PC-3 (cell line): ENCODE measurements at regions not wholly inside any gene's neighbourhood (a gene's known extent, or its start where the extent isn't known, plus 50 kb on each side); places are given as distances from the start of the nearest gene placed in this dataset.

ENCODE experiments used
- ATAC-seq: fragments of 200-7000 bp; cut with Tn5 transposase; 2 replicates; pipeline ENCODE4 v1.9.1; 2020; ENCODE audit warnings: mild to moderate bottlenecking, moderate library complexity
- BruUV-seq: library from RNA; stranded (reverse); fragments of 400-500 nt; replicated peaks from 2 replicates; lab custom pipeline; 2021; lab: Mats Ljungman, UMichigan
- CTCF ChIA-PET: fragments of 300-600 bp; sonication (Branson Sonifier 250); formaldehyde crosslinking; loops from one replicate; lab custom pipeline; 2022; ENCODE audit warnings: antibody characterized with exemption; lab: Charles Lee
- POLR2A ChIA-PET: fragments of 300-600 bp; sonication (Branson Sonifier 250); formaldehyde crosslinking; loops from one replicate; lab custom pipeline; 2022; ENCODE audit warnings: antibody characterized with exemption; ENCODE audit not compliant: unreplicated experiment; lab: Charles Lee
- DNase-seq: peaks from one replicate; pipeline ENCODE4 v3.0.0-alpha.2; 2015
- H2AFZ ChIP-seq: fragments of 300-600 bp; sonication (generic); 2 replicates; pipeline ENCODE4 v1.6.0; 2016; ENCODE audit warnings: antibody characterized with exemption, low read length
- H3F3A ChIP-seq: fragments of 300-600 bp; sonication (generic); one replicate; pipeline ENCODE4 v1.6.0; 2017; ENCODE audit warnings: antibody characterized with exemption, low read length, control low read depth, mild to moderate bottlenecking; ENCODE audit not compliant: unreplicated experiment
- H3K27ac ChIP-seq: fragments of 300-600 bp; sonication (generic); 2 replicates; pipeline ENCODE4 v1.5.1; 2016; ENCODE audit warnings: mild to moderate bottlenecking, low read length
- H3K27me3 ChIP-seq: fragments of 300-600 bp; sonication (generic); 2 replicates; pipeline ENCODE4 v1.6.1; 2016; ENCODE audit warnings: low read length, mixed read lengths
- H3K36me3 ChIP-seq: fragments of 300-600 bp; sonication (generic); 2 replicates; pipeline ENCODE4 v1.6.1; 2016; ENCODE audit warnings: low read depth, mixed run types, low read length, mixed read lengths
- H3K4me1 ChIP-seq: fragments of 300-600 bp; sonication (generic); 2 replicates; pipeline ENCODE4 v1.5.1; 2016; ENCODE audit warnings: low read length; ENCODE audit not compliant: insufficient read depth
- H3K4me2 ChIP-seq: fragments of 300-600 bp; sonication (generic); 2 replicates; pipeline ENCODE4 v1.6.0; 2016; ENCODE audit warnings: low read length
- H3K4me3 ChIP-seq: fragments of 300-600 bp; sonication (generic); 2 replicates; pipeline ENCODE4 v1.5.1; 2016; ENCODE audit warnings: mild to moderate bottlenecking, low read length, mixed read lengths
- H3K79me2 ChIP-seq: fragments of 300-600 bp; sonication (generic); 2 replicates; pipeline ENCODE4 v1.6.1; 2017; ENCODE audit warnings: low read length, mixed read lengths
- H3K9ac ChIP-seq: fragments of 300-600 bp; sonication (generic); 2 replicates; pipeline ENCODE4 v1.6.0; 2016; ENCODE audit warnings: mild to moderate bottlenecking, low read length
- H3K9me2 ChIP-seq: fragments of 300-600 bp; sonication (generic); replicated peaks from 2 replicates; pipeline ENCODE4 v1.6.1; 2016; ENCODE audit warnings: mixed run types, low read length, mixed read lengths
- H3K9me3 ChIP-seq: fragments of 300-600 bp; sonication (generic); 2 replicates; pipeline ENCODE4 v1.6.1; 2016; ENCODE audit warnings: low read length, mixed read lengths
- H4K20me1 ChIP-seq: fragments of 300-600 bp; sonication (generic); 2 replicates; pipeline ENCODE4 v1.6.1; 2016; ENCODE audit warnings: low read length, mixed read lengths
- EZH2 ChIP-seq: fragments of 300-600 bp; sonication (generic); IDR thresholded peaks from one replicate; pipeline ENCODE4 v1.6.1; 2017; ENCODE audit warnings: antibody characterized with exemption, mild to moderate bottlenecking, low read length; ENCODE audit not compliant: unreplicated experiment
- EZH2phosphoT487 ChIP-seq: fragments of 300-600 bp; sonication (generic); IDR thresholded peaks from 2 replicates; pipeline ENCODE4 v1.6.1; 2018; ENCODE audit warnings: mild to moderate bottlenecking, antibody characterized with exemption, low read length, borderline replicate concordance
- intact Hi-C: fragments of 100-400 bp; cut with micrococcal nuclease; formaldehyde crosslinking; loops from 2 replicates; pipeline ENCODE4 v1.9.0; 2023
- TF ChIP-seq, protein P1 (sequence below): fragments of 300-600 bp; sonication (generic); conservative IDR thresholded peaks from 2 replicates; pipeline ENCODE4 v1.5.1; 2017; ENCODE audit warnings: antibody characterized with exemption, low read depth, mild to moderate bottlenecking, low read length

DNA sequence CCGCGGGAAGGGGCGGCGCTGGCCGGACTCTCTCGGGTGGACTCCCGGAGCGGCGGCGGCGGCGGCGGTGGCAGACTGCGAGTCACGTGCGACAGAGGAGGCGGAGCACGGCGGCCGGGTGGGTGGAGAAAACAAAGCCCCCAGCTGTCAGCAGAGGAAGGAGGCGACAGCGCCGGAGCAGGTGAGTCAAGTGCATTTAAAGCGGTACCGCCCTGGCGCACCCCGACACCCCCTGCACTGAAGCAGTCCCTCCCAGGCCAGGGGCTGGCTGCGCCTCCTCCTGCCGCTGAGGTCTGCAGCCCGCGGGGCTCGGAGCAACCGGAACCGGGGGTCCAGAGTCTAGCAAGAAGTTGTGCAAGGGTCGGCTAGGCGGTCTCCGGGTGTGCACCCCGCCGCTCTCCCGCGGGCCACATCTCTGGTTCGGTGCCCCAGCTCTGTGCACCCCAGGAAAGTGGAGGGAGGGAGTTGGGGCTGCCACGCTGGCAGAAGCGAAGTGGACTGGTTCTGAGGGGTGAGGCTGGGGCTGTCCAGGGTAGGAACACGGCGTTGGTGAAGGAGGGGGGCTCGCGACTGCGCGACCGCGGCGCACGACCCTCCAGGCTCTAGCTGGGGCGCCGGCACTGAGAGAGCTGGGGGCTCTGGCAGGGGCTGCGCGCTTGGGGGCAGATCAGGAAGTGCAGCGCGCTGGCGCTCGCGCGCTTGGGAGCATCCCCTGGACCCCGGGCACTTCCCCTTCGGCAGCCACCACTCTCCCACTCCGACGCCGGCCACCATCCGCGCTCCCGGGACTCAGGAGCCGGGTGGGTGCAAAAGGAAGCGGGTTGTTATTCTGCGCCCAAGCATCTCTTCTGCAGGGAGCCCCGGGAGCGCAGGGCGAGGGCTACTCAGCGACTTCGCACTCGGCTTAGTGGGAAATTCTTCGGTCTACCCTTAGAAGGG is 64.0 kb upstream of the MAPRE2 start:
- BruUV-seq, result no TSS peak
- Histone ChIP-seq H3K4me2 (peak overlapping the region; percentile 89), H3K27me3 (no peaks in the 10 kb centered on the region), H3K9ac (no peak overlapping the region), H3F3A (no peaks in the 10 kb centered on the region), H3K36me3 (no peaks in the 10 kb centered on the region), H3K27ac (no peak overlapping the region), H3K9me3 (no peaks in the 10 kb centered on the region), H3K4me3 (peak overlapping the region; percentile 70), H3K79me2 (no peaks in the 10 kb centered on the region), H3K9me2 (no peaks in the 10 kb centered on the region), H4K20me1 (no peaks in the 10 kb centered on the region), H2AFZ (peak overlapping the region; percentile 72), H3K4me1 (0 out of 2 replicates have a peak, but pooled peaks cover 9% of the 10 kb centered on the region)
- ChIA-PET POLR2A (no interaction called here), CTCF (no interaction called here)
- ATAC-seq (peak; percentile 21), DNase-seq (no peak)
- TF ChIP-seq EZH2phosphoT487, result no peak
- TF ChIP-seq, protein P1, sequence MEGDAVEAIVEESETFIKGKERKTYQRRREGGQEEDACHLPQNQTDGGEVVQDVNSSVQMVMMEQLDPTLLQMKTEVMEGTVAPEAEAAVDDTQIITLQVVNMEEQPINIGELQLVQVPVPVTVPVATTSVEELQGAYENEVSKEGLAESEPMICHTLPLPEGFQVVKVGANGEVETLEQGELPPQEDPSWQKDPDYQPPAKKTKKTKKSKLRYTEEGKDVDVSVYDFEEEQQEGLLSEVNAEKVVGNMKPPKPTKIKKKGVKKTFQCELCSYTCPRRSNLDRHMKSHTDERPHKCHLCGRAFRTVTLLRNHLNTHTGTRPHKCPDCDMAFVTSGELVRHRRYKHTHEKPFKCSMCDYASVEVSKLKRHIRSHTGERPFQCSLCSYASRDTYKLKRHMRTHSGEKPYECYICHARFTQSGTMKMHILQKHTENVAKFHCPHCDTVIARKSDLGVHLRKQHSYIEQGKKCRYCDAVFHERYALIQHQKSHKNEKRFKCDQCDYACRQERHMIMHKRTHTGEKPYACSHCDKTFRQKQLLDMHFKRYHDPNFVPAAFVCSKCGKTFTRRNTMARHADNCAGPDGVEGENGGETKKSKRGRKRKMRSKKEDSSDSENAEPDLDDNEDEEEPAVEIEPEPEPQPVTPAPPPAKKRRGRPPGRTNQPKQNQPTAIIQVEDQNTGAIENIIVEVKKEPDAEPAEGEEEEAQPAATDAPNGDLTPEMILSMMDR, result no peak
- no peak for TF ChIP-seq EZH2
- intact Hi-C loops, result loop anchor here (10.0 kb wide), 1 partner anchor 112 kb away; no protein-coding TSS in a partner anchor

GRCh38 chr18:34977838-34978532 is 63.2 kb upstream of the MAPRE2 start:
- no peaks in the 10 kb centered on the region for H3K79me2 ChIP-seq
- H3K4me1 ChIP-seq, result 0 out of 2 replicates have a peak, but pooled peaks cover 9% of the 10 kb centered on the region
- peak overlapping the region; percentile 89 for H3K4me2 ChIP-seq
- H3K9me3 ChIP-seq, result no peaks in the 10 kb centered on the region
- peak overlapping the region; percentile 70 for H3K4me3 ChIP-seq
- ATAC-seq (peak; percentile 8; the same call in 1 of the 2 replicates), DNase-seq (no peak)
- no peak overlapping the region; the same call in 1 of the 2 replicates for H3K27ac ChIP-seq
- H3K36me3 ChIP-seq, result no peaks in the 10 kb centered on the region
- peak overlapping the region; percentile 72 for H2AFZ ChIP-seq
- ChIA-PET POLR2A (no interaction called here), CTCF (no interaction called here)
- H4K20me1 ChIP-seq, result no peaks in the 10 kb centered on the region
- H3K9ac ChIP-seq, result peak overlapping the region; percentile 23
- intact Hi-C loops, result loop anchor here (2.0 to 10.0 kb wide), 2 partner anchors 49 to 113 kb away; no protein-coding TSS in a partner anchor
- H3K9me2 ChIP-seq, result no peaks in the 10 kb centered on the region
- BruUV-seq, result no TSS peak
- no peaks in the 10 kb centered on the region for H3K27me3 ChIP-seq
- no peaks in the 10 kb centered on the region for H3F3A ChIP-seq
- TF ChIP-seq EZH2phosphoT487 (no peak), EZH2 (no peak)
- TF ChIP-seq, protein P1, result no peak
